Trophoblast cell (in vitro differentiated cells and primary cell): ENCODE measurements at regions not wholly inside any gene's neighbourhood (a gene's known extent, or its start where the extent isn't known, plus 50 kb on each side); places are given as distances from the start of the nearest gene placed in this dataset.
A peak's percentile ranks its signal among the peaks of the same experiment; 100 is the strongest.

Experiments
- DNase-seq, 2 donors: peaks; one replicate each; pipeline ENCODE4 v3.0.0-alpha.2; 2016
- H2AFZ ChIP-seq: 2 replicates; pipeline ENCODE4 v1.6.1; 2013; ENCODE audit warnings: low read length, moderate library complexity, mild to moderate bottlenecking; ENCODE audit not compliant: insufficient read depth, poor library complexity
- H2AK5ac ChIP-seq: 2 replicates; pipeline ENCODE4 v1.6.1; 2013; ENCODE audit warnings: mild to moderate bottlenecking, low read length
- H2BK120ac ChIP-seq: 2 replicates; pipeline ENCODE4 v1.6.1; 2013; ENCODE audit warnings: low read length, mild to moderate bottlenecking, moderate library complexity; ENCODE audit not compliant: insufficient read depth, poor library complexity
- H2BK12ac ChIP-seq: 2 replicates; pipeline ENCODE4 v1.6.1; 2013; ENCODE audit warnings: mild to moderate bottlenecking, low read length, moderate library complexity
- H2BK5ac ChIP-seq: 2 replicates; pipeline ENCODE4 v1.6.1; 2013; ENCODE audit warnings: low read length, low read depth, moderate library complexity, mild to moderate bottlenecking; ENCODE audit not compliant: poor library complexity
- H3K14ac ChIP-seq: 2 replicates; pipeline ENCODE4 v1.6.1; 2013; ENCODE audit warnings: mild to moderate bottlenecking, low read length
- H3K18ac ChIP-seq: 2 replicates; pipeline ENCODE4 v1.6.1; 2013; ENCODE audit warnings: mild to moderate bottlenecking, low read length
- H3K23ac ChIP-seq: 2 replicates; pipeline ENCODE4 v1.6.1; 2013; ENCODE audit warnings: low read length
- H3K27ac ChIP-seq: 2 replicates; pipeline ENCODE4 v1.5.1; 2013; ENCODE audit warnings: low read depth, mild to moderate bottlenecking, inconsistent platforms, low read length, moderate library complexity
- H3K27me3 ChIP-seq: 2 replicates; pipeline ENCODE4 v1.6.1; 2013; ENCODE audit warnings: inconsistent platforms, mild to moderate bottlenecking, low read length, moderate library complexity; ENCODE audit not compliant: insufficient read depth
- H3K36me3 ChIP-seq, 2 experiments: 1 replicate in 1 of 2; 2 replicates in 1 of 2; pipeline ENCODE4 v1.6.1; 2013; ENCODE audit warnings: low read length in 2 of 2, mild to moderate bottlenecking in 2 of 2, moderate library complexity in 1 of 2; ENCODE audit not compliant: insufficient read depth in 2 of 2, control insufficient read depth in 1 of 2
- H3K4ac ChIP-seq: 2 replicates; pipeline ENCODE4 v1.6.1; 2013; ENCODE audit warnings: low read depth, mild to moderate bottlenecking, low read length, moderate library complexity
- H3K4me1 ChIP-seq, 2 experiments: 1 replicate in 1 of 2; 2 replicates in 1 of 2; pipeline ENCODE4 v1.6.1; 2013; ENCODE audit warnings: low read length in 2 of 2, mild to moderate bottlenecking in 2 of 2, moderate library complexity in 1 of 2; ENCODE audit not compliant: insufficient read depth in 2 of 2, control insufficient read depth in 1 of 2
- H3K4me2 ChIP-seq: 2 replicates; pipeline ENCODE4 v1.6.1; 2013; ENCODE audit warnings: inconsistent platforms, mild to moderate bottlenecking, low read length, moderate library complexity
- H3K4me3 ChIP-seq: 2 replicates; pipeline ENCODE4 v1.5.1; 2013; ENCODE audit warnings: mild to moderate bottlenecking, low read depth, low read length, inconsistent platforms
- H3K79me1 ChIP-seq: one replicate; pipeline ENCODE4 v1.6.1; 2013; ENCODE audit warnings: low read length
- H3K79me2 ChIP-seq: 2 replicates; pipeline ENCODE4 v1.6.1; 2013; ENCODE audit warnings: low read length, mild to moderate bottlenecking; ENCODE audit not compliant: control insufficient read depth, insufficient read depth, poor library complexity
- H3K9ac ChIP-seq: 2 replicates; pipeline ENCODE4 v1.6.1; 2013; ENCODE audit warnings: mild to moderate bottlenecking, low read length
- H3K9me3 ChIP-seq: 2 replicates; pipeline ENCODE4 v1.6.1; 2013; ENCODE audit warnings: low read depth, mild to moderate bottlenecking, control low read depth, inconsistent platforms, low read length; ENCODE audit not compliant: insufficient read depth
- H4K12ac ChIP-seq: 2 replicates; pipeline ENCODE4 v1.6.1; 2013; ENCODE audit warnings: low read depth, mild to moderate bottlenecking, low read length, moderate library complexity
- H4K8ac ChIP-seq: 2 replicates; pipeline ENCODE4 v1.6.1; 2013; ENCODE audit warnings: low read depth, mild to moderate bottlenecking, low read length, moderate library complexity
- H4K91ac ChIP-seq: one replicate; pipeline ENCODE4 v1.6.1; 2013; ENCODE audit warnings: low read depth, mild to moderate bottlenecking, low read length, moderate library complexity
- WGBS: extraction: QIAGEN DNeasy Blood & Tissue Kit; methylation state at CpG from one replicate; pipeline ENCODE4 v1.1.7; 2013; ENCODE audit warnings: missing lambda C conversion rate; ENCODE audit not compliant: insufficient read length, insufficient coverage; ENCODE audit errors: extremely low coverage; 5-methylcytosine and 5-hydroxymethylcytosine counted together

GRCh38 chr3:5275529-5275928 is 88.0 kb downstream of the EDEM1 start:
- Histone ChIP-seq H2AFZ (no peak overlapping the region), H3K4ac (no peak overlapping the region), H3K27ac (no peak overlapping the region), H2BK120ac (no peak overlapping the region), H3K4me2 (no peak overlapping the region), H2AK5ac (no peak overlapping the region), H3K79me2 (no peaks in the 10 kb centered on the region), H3K4me3 (no peak overlapping the region), H4K91ac (no peak overlapping the region), H3K9ac (no peak overlapping the region), H3K23ac (no peak overlapping the region), H3K14ac (no peak overlapping the region), H3K18ac (no peak overlapping the region), H2BK5ac (no peak overlapping the region), H3K27me3 (no peaks in the 10 kb centered on the region), H2BK12ac (no peak overlapping the region), H3K79me1 (no peaks in the 10 kb centered on the region), H3K4me1 (no peaks in the 10 kb centered on the region), H3K9me3 (no peaks in the 10 kb centered on the region), H4K12ac (no peak overlapping the region), H3K36me3 (no peaks in the 10 kb centered on the region), H4K8ac (no peak overlapping the region)
- DNase-seq: peak; percentile 55 to 72
- WGBS: no CpG with 5 or more reads among the region's 2 CpGs

- Histone ChIP-seq H3K18ac (no peak overlapping the region), H2AFZ (no peak overlapping the region), H3K4me3 (no peak overlapping the region), H3K9me3 (no peaks in the 10 kb centered on the region), H3K4ac (no peak overlapping the region), H2BK12ac (no peak overlapping the region), H4K91ac (no peak overlapping the region), H3K9ac (no peak overlapping the region), H2AK5ac (no peak overlapping the region), H3K27me3 (no peaks in the 10 kb centered on the region), H3K79me2 (no peaks in the 10 kb centered on the region), H2BK5ac (no peak overlapping the region), H3K79me1 (no peaks in the 10 kb centered on the region), H4K12ac (no peak overlapping the region), H3K36me3 (no peaks in the 10 kb centered on the region), H3K27ac (no peak overlapping the region), H2BK120ac (no peak overlapping the region), H3K4me1 (no peaks in the 10 kb centered on the region), H4K8ac (no peak overlapping the region), H3K4me2 (no peak overlapping the region), H3K23ac (no peak overlapping the region), H3K14ac (no peak overlapping the region)
- peak in 1 of 2 donors; percentile 37 for DNase-seq
- no CpG with 5 or more reads among the region's 8 CpGs for WGBS
Observed at GRCh38 chr3:5276934-5277333, 89.4 kb downstream of the EDEM1 start.

- H3K4ac ChIP-seq: no peak overlapping the region
- peak overlapping the region; percentile 67 for H3K23ac ChIP-seq
- H3K9ac ChIP-seq: no peak overlapping the region
- H3K4me2 ChIP-seq: no peak overlapping the region
- no peak overlapping the region for H2BK120ac ChIP-seq
- no peak overlapping the region for H3K4me3 ChIP-seq
- no peaks in the 10 kb centered on the region for H3K4me1 ChIP-seq
- no peak overlapping the region for H4K8ac ChIP-seq
- no peaks in the 10 kb centered on the region for H3K79me1 ChIP-seq
- no peak overlapping the region for H2AFZ ChIP-seq
- no peak overlapping the region for H3K14ac ChIP-seq
- no peaks in the 10 kb centered on the region for H3K27me3 ChIP-seq
- DNase-seq: no peak
- no CpG with 5 or more reads among the region's 3 CpGs for WGBS
- H2BK5ac ChIP-seq: no peak overlapping the region
- H3K18ac ChIP-seq: no peak overlapping the region
- no peak overlapping the region for H2BK12ac ChIP-seq
- H3K9me3 ChIP-seq: no peaks in the 10 kb centered on the region
- no peak overlapping the region for H4K12ac ChIP-seq
- no peak overlapping the region for H3K27ac ChIP-seq
- no peak overlapping the region for H4K91ac ChIP-seq
- H3K36me3 ChIP-seq: no peaks in the 10 kb centered on the region
- no peaks in the 10 kb centered on the region for H3K79me2 ChIP-seq
- no peak overlapping the region for H2AK5ac ChIP-seq
Observed at GRCh38 chr3:5277612-5278236, 90.2 kb downstream of the EDEM1 start.

- H2AFZ ChIP-seq: no peak overlapping the region
- peak overlapping the region; percentile 47 for H3K9ac ChIP-seq
- H2BK120ac ChIP-seq: no peak overlapping the region
- no peak overlapping the region for H2AK5ac ChIP-seq
- H4K8ac ChIP-seq: no peak overlapping the region
- no peak overlapping the region for H3K27ac ChIP-seq
- H4K91ac ChIP-seq: no peak overlapping the region
- no peak overlapping the region for H2BK5ac ChIP-seq
- no peak overlapping the region for H3K4me3 ChIP-seq
- no peaks in the 10 kb centered on the region for H3K79me2 ChIP-seq
- no peaks in the 10 kb centered on the region for H3K79me1 ChIP-seq
- H3K4me1 ChIP-seq: no peaks in the 10 kb centered on the region
- H3K14ac ChIP-seq: no peak overlapping the region
- no peaks in the 10 kb centered on the region for H3K9me3 ChIP-seq
- no peak overlapping the region for H3K4me2 ChIP-seq
- H2BK12ac ChIP-seq: no peak overlapping the region
- no peaks in the 10 kb centered on the region for H3K27me3 ChIP-seq
- H4K12ac ChIP-seq: no peak overlapping the region
- H3K18ac ChIP-seq: no peak overlapping the region
- no peak overlapping the region for H3K4ac ChIP-seq
- H3K36me3 ChIP-seq: no peaks in the 10 kb centered on the region
- DNase-seq: peak in 1 of 2 donors; percentile 29
- no peak overlapping the region for H3K23ac ChIP-seq
Observed at GRCh38 chr3:5278666-5279065, 91.2 kb downstream of the EDEM1 start.
